ENCODE measurements at regions not wholly inside any gene's neighbourhood (a gene's known extent, or its start where the extent isn't known, plus 50 kb on each side); places are given as distances from the start of the nearest gene placed in this dataset.

DNA sequence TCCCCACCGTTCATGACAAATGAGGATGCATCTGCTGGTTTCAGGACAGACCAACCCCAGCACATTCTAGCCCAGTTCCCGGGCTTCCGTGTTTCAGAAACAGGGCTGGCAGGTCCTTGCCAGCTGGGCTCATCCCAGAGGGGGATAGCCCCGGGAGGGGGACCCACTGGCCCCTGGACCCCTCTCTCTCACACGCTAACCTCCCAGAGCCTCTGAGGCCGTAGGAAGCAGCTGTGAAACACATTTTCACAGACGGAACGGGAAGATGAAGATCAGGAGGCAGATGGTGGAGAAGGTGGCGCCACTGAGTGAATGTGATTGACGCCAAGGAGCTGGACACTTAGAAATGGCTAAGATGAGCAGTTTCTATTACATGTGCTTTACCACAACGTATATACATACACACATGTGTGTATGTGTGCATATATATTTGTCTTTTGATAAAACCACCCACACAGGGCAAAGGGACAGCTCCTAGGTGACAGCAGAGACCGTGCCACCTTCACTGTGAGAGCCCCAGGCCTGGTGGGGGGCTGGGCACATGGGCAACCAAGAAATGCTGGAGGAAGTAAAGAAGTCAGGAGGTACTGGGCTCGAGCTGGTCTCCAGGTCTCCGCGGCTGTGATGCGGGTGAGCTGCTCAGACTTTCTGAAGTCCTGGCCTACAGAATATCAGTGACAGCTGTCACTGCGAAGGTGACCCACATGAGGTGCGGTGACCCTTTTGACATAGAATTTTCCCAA is 168.6 kb upstream of the IQSEC1 start:
- DNase-seq, result no peak
- Histone ChIP-seq H3K27me3 (no peaks in the 10 kb centered on the region), H3K36me3 (no peaks in the 10 kb centered on the region), H3K4me1 (no peaks in the 10 kb centered on the region), H3K4me3 (ENCODE audit: low read depth, low read length) (no peak overlapping the region), H3K9me3 (no peaks in the 10 kb centered on the region)
- TF ChIP-seq, protein P1, sequence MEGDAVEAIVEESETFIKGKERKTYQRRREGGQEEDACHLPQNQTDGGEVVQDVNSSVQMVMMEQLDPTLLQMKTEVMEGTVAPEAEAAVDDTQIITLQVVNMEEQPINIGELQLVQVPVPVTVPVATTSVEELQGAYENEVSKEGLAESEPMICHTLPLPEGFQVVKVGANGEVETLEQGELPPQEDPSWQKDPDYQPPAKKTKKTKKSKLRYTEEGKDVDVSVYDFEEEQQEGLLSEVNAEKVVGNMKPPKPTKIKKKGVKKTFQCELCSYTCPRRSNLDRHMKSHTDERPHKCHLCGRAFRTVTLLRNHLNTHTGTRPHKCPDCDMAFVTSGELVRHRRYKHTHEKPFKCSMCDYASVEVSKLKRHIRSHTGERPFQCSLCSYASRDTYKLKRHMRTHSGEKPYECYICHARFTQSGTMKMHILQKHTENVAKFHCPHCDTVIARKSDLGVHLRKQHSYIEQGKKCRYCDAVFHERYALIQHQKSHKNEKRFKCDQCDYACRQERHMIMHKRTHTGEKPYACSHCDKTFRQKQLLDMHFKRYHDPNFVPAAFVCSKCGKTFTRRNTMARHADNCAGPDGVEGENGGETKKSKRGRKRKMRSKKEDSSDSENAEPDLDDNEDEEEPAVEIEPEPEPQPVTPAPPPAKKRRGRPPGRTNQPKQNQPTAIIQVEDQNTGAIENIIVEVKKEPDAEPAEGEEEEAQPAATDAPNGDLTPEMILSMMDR (IDR thresholded peaks at IDR 0.05; ENCODE audit: low read depth, low read length), result no peak

DNA sequence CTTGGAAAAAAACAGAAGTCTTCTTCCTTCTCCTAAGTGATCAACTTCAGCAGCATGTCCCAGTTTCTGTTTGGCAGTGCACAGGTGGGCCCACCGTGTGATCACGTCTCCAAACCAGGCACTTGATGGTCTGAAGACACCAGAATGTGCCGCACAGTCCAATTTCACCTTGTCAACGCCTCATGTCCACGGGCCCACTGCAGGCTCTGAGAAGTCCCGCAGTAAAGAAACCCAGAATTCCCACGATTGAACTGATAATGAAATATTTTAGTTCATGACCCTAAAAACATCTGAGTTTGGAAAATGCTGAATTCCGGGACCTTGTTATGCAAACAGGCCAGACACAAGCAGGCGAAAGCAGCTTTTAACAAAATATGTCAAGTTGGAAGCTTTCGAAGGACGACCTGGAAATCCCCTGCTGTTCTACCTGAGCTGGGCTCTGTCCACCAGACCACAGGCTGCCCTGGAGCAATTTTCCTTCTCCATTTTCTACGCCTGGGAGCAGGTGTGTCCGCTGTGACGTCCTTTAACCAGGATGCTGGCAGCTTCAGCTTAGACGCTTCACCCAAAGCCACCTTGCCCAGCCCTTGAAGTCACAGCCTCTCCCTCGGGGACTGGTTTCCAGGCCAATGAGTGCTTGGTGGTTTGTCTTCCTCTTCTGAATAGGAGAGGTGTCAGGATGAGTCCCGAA is 167.8 kb upstream of the IQSEC1 start:
- Histone ChIP-seq H3K4me3 (ENCODE audit: low read depth, low read length) (no peak overlapping the region), H3K9me3 (no peaks in the 10 kb centered on the region), H3K36me3 (no peaks in the 10 kb centered on the region), H3K4me1 (no peaks in the 10 kb centered on the region), H3K27me3 (no peaks in the 10 kb centered on the region)
- TF ChIP-seq, protein P1 (IDR thresholded peaks at IDR 0.05; ENCODE audit: low read depth, low read length), result no peak
- DNase-seq, result no peak

DNA sequence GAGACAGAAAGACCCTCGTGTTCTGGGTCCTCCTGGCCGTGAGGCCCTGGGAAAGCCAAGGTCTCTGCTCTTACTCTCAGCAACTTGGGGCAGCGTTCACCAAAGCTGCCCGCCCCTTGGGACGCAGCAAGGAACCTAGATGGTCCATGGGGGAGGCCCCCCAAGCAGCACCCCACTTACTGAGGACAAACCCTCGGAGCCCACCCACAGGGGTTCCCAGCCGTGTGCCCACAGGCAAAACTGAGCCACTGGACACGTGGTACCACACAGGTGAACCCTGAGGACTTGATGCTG is 166.2 kb upstream of the IQSEC1 start:
- Histone ChIP-seq H3K9me3 (no peaks in the 10 kb centered on the region), H3K36me3 (no peaks in the 10 kb centered on the region), H3K4me3 (ENCODE audit: low read depth, low read length) (no peak overlapping the region), H3K4me1 (no peaks in the 10 kb centered on the region), H3K27me3 (no peaks in the 10 kb centered on the region)
- TF ChIP-seq, protein P1 (IDR thresholded peaks at IDR 0.05; ENCODE audit: low read depth, low read length), result no peak
- no peak for DNase-seq

DNA sequence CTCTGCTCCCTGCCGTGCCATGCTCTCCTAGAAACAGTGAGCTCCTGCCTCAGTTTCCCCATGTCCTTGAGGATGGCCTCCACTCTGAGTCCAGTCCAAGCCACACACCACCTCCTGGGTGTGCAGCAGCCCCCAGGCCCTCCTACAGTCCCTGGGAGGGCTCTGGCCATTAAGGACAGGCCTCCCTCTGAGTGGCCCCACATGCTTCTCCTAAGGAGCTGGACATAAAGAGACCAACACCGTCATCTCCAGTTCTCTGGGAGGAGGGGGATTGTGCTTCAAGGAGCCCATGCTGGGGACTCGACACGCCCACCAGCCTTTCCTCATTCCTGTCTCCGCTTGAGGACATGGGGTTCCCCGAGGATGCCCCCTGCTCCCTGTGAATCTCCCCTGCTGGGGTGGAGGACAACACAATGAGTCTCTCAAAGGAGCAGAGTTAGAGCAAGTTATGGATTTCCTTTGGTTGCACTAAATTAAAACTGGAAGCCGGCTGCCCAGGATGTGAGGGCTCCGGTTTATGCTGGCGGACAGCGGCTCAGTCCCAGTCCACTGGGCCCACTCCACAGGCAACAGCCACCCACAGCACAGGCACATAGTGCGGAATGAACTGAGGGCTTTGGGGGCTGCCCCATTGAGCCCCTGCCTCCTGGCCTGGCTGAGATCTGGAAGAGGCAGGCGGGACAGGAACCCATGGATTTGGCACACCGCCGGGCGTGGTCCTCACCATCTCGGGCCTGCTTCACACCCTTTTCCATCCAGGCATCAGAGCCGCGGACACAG is 165.6 kb upstream of the IQSEC1 start:
- TF ChIP-seq, protein P1 (IDR thresholded peaks at IDR 0.05; ENCODE audit: low read depth, low read length), result no peak
- H3K27me3 ChIP-seq, result no peaks in the 10 kb centered on the region
- no peaks in the 10 kb centered on the region for H3K36me3 ChIP-seq
- no peak for DNase-seq
- H3K4me1 ChIP-seq, result no peaks in the 10 kb centered on the region
- H3K9me3 ChIP-seq, result no peaks in the 10 kb centered on the region
- no peak overlapping the region for H3K4me3 ChIP-seq (ENCODE audit: low read depth, low read length)

DNA sequence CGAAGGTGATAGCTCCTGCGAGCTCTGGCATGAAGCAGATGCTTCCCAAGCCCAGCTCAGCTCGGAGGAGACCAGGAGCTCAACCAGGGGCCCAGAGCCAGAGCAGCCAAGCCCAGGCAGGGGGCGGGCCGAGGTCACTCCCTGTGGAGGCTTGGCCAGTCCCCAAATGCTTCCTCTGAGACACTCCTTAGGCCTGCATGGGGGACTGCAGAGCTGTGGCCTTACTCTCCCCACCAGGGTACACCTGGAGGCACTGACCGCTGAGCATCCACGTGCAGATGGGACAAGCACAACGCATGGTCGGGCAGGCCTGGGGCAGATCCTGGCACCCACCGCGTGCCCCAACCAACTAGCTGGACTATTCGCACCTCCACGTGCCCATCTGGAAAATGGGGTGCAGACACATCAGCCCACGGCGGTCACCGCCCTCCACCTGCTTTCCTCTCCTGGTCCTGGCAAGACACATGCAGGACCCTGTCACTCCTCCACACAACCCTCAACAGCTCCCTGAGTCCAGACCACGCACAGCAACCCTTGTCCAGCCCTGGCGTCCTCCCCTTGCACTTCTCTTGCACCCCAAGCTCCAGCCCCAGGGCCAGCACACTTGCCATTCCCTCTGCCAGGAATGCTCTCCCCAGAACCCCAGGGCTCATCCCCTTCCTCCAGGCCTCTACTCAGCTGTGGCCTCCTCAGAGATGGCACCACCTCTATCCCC is 164.7 kb upstream of the IQSEC1 start:
- Histone ChIP-seq H3K36me3 (no peaks in the 10 kb centered on the region), H3K27me3 (no peaks in the 10 kb centered on the region), H3K4me3 (ENCODE audit: low read depth, low read length) (no peak overlapping the region), H3K9me3 (no peaks in the 10 kb centered on the region), H3K4me1 (no peaks in the 10 kb centered on the region)
- DNase-seq, result no peak
- TF ChIP-seq, protein P1 (IDR thresholded peaks at IDR 0.05; ENCODE audit: low read depth, low read length), result no peak
